ENCODE measurements at regions not wholly inside any gene's neighbourhood (a gene's known extent, or its start where the extent isn't known, plus 50 kb on each side); places are given as distances from the start of the nearest gene placed in this dataset.

GRCh38 chr16:86096850-86097249 is 197.9 kb downstream of the IRF8 start:
- TF ChIP-seq CTCF (IDR thresholded peaks at IDR 0.05) = no peak
- TF ChIP-seq POLR2A (IDR thresholded peaks at IDR 0.05) = no peak

Data from lower leg skin (tissue), 3 donors.